ENCODE measurements at regions not wholly inside any gene's neighbourhood (a gene's known extent, or its start where the extent isn't known, plus 50 kb on each side); places are given as distances from the start of the nearest gene placed in this dataset.

DNA sequence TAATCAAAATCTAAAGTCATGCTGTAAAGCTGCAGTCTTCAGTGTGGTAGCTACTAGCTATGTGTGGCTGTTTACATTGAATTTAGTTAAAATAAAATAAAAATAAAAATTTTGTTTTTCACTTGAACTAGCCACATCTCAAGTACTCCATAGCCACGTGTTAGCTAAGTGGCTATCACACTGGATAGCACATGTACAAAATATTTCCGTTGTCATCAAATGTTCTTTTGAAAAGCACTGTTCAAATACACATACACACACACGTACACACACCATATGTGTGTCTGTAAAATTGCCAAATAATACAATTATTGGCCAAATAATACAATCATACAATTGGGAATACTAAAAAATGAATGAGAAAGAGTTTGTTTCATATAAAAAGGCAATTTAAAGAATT is 778.2 kb upstream of the FLRT2 start:
- H3K36me3 ChIP-seq (ENCODE audit: low read depth) = no peaks in the 10 kb centered on the region
- WGBS, 2 experiments (ENCODE audit: low coverage in 1 of 2, low lambda C conversion rate in 2 of 2, missing lambda C conversion rate in 2 of 2) = 22 to 37% methylated on average over 3 of the region's 3 CpGs
- no peaks in the 10 kb centered on the region for H4K20me1 ChIP-seq (ENCODE audit: insufficient read depth)
- in situ Hi-C loops (cut with MboI) = no loop called here
- no peaks in the 10 kb centered on the region for H3K27me3 ChIP-seq (replicated peaks; ENCODE audit: insufficient read depth)
- H3K4me1 ChIP-seq (ENCODE audit: insufficient read depth) = no peaks in the 10 kb centered on the region
- H2AFZ ChIP-seq = no peak overlapping the region
- H3K9ac ChIP-seq = no peak overlapping the region
- TF ChIP-seq EZH2 (IDR thresholded peaks at IDR 0.05; ENCODE audit: insufficient read depth, poor library complexity, severe bottlenecking) (no peak), EZH2phosphoT487 (IDR thresholded peaks at IDR 0.05; ENCODE audit: insufficient read depth, low read depth) (no peak)
- no peaks in the 10 kb centered on the region for H3K9me2 ChIP-seq (ENCODE audit: insufficient read depth)
- H3K4me3 ChIP-seq = no peak overlapping the region
- no peak overlapping the region for H3K27ac ChIP-seq
- no peaks in the 10 kb centered on the region for H3K9me3 ChIP-seq (ENCODE audit: low read depth)
- no peak overlapping the region for H3K4me2 ChIP-seq (ENCODE audit: unreplicated experiment)
- no peaks in the 10 kb centered on the region for H3K79me2 ChIP-seq (ENCODE audit: insufficient read depth)
- no peak for DNase-seq
- H3F3A ChIP-seq (ENCODE audit: insufficient read depth) = no peaks in the 10 kb centered on the region

DNA sequence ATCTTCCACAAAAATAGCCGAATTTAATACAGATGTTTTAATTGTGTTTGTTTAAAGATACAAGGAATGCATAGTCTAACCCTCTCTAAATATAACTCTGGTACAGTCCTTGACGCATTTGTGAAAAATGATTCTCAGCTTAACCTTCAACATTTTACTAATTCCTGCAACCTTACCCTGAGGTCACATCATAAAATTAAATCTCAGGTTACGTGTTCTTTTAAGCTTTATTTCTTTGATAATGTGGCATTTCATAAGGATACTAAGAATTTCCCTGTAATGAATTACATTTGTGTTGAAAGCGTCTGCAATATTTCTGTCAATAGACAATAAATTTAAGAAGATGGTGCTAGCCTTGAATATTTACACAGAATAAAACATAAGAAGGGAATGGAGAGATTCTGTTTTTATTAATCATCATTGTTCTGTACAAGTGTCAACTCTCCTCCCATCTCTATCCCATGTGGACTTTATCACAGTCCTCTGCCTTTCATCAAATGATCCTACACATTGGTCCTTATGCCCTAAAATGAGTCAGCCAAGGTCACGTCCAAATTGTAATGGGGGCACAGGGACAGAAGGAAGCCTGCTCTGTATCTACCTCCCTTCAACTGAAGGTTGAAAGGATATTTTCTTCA is 769.3 kb upstream of the FLRT2 start:
- 0% methylated on average over 5 of the region's 5 CpGs for WGBS, 2 experiments (ENCODE audit: low coverage in 1 of 2, low lambda C conversion rate in 2 of 2, missing lambda C conversion rate in 2 of 2)
- no peak overlapping the region for H2AFZ ChIP-seq
- DNase-seq = no peak
- in situ Hi-C loops (cut with MboI) = no loop called here
- H3K9me3 ChIP-seq (ENCODE audit: low read depth) = no peaks in the 10 kb centered on the region
- TF ChIP-seq EZH2phosphoT487 (IDR thresholded peaks at IDR 0.05; ENCODE audit: insufficient read depth, low read depth) (no peak), EZH2 (IDR thresholded peaks at IDR 0.05; ENCODE audit: insufficient read depth, poor library complexity, severe bottlenecking) (no peak)
- no peaks in the 10 kb centered on the region for H3K4me1 ChIP-seq (ENCODE audit: insufficient read depth)
- H3K27ac ChIP-seq = no peak overlapping the region
- H3K4me3 ChIP-seq = no peak overlapping the region
- no peaks in the 10 kb centered on the region for H4K20me1 ChIP-seq (ENCODE audit: insufficient read depth)
- H3K27me3 ChIP-seq (replicated peaks; ENCODE audit: insufficient read depth) = no peaks in the 10 kb centered on the region
- H3K9ac ChIP-seq = no peak overlapping the region
- H3K4me2 ChIP-seq (ENCODE audit: unreplicated experiment) = no peak overlapping the region
- no peaks in the 10 kb centered on the region for H3F3A ChIP-seq (ENCODE audit: insufficient read depth)
- H3K79me2 ChIP-seq (ENCODE audit: insufficient read depth) = no peaks in the 10 kb centered on the region
- no peaks in the 10 kb centered on the region for H3K36me3 ChIP-seq (ENCODE audit: low read depth)
- no peaks in the 10 kb centered on the region for H3K9me2 ChIP-seq (ENCODE audit: insufficient read depth)

GRCh38 chr14:84767434-84767833 is 762.5 kb upstream of the FLRT2 start:
- Histone ChIP-seq H3F3A (ENCODE audit: insufficient read depth) (no peaks in the 10 kb centered on the region), H3K4me1 (ENCODE audit: insufficient read depth) (no peaks in the 10 kb centered on the region), H3K9me2 (ENCODE audit: insufficient read depth) (no peaks in the 10 kb centered on the region), H3K27me3 (replicated peaks; ENCODE audit: insufficient read depth) (no peaks in the 10 kb centered on the region), H4K20me1 (ENCODE audit: insufficient read depth) (no peaks in the 10 kb centered on the region), H3K9ac (no peak overlapping the region), H3K79me2 (ENCODE audit: insufficient read depth) (no peaks in the 10 kb centered on the region), H2AFZ (no peak overlapping the region), H3K4me3 (no peak overlapping the region), H3K9me3 (ENCODE audit: low read depth) (no peaks in the 10 kb centered on the region), H3K36me3 (ENCODE audit: low read depth) (no peaks in the 10 kb centered on the region), H3K4me2 (ENCODE audit: unreplicated experiment) (no peak overlapping the region), H3K27ac (no peak overlapping the region)
- in situ Hi-C loops (cut with MboI) = no loop called here
- DNase-seq = no peak
- no peak for TF ChIP-seq EZH2 (IDR thresholded peaks at IDR 0.05; ENCODE audit: insufficient read depth, poor library complexity, severe bottlenecking)
- no peak for TF ChIP-seq EZH2phosphoT487 (IDR thresholded peaks at IDR 0.05; ENCODE audit: insufficient read depth, low read depth)
- 40 to 41% methylated on average over 5 of the region's 5 CpGs for WGBS, 2 experiments (ENCODE audit: low coverage in 1 of 2, low lambda C conversion rate in 2 of 2, missing lambda C conversion rate in 2 of 2)

DNA sequence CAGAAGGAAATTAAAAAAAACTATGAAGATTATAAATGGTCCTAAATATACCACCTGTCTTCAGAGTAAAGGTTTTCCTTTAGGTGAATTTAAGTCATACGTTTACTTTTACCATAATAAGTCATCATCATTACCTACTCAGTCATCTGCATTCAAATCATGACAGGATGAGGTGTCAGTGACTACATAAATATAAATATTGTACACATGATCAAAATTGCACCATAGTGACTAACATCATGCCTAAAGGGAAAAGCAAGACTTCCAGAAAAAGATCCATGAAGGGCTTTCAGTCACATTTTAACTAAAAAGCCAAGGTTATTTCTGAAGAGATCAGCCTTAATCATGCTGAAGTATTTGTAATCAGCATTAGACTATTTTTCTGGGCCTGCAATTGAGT is 759.9 kb upstream of the FLRT2 start:
- H3K4me1 ChIP-seq (ENCODE audit: insufficient read depth) = no peaks in the 10 kb centered on the region
- no peaks in the 10 kb centered on the region for H4K20me1 ChIP-seq (ENCODE audit: insufficient read depth)
- no peak overlapping the region for H3K4me2 ChIP-seq (ENCODE audit: unreplicated experiment)
- TF ChIP-seq EZH2phosphoT487 (IDR thresholded peaks at IDR 0.05; ENCODE audit: insufficient read depth, low read depth) (no peak), EZH2 (IDR thresholded peaks at IDR 0.05; ENCODE audit: insufficient read depth, poor library complexity, severe bottlenecking) (no peak)
- H3K9me2 ChIP-seq (ENCODE audit: insufficient read depth) = no peaks in the 10 kb centered on the region
- no peaks in the 10 kb centered on the region for H3K79me2 ChIP-seq (ENCODE audit: insufficient read depth)
- H3K9ac ChIP-seq = no peak overlapping the region
- in situ Hi-C loops (cut with MboI) = no loop called here
- H3K27ac ChIP-seq = no peak overlapping the region
- no peaks in the 10 kb centered on the region for H3K36me3 ChIP-seq (ENCODE audit: low read depth)
- DNase-seq = no peak
- H3K27me3 ChIP-seq (replicated peaks; ENCODE audit: insufficient read depth) = no peaks in the 10 kb centered on the region
- no peaks in the 10 kb centered on the region for H3F3A ChIP-seq (ENCODE audit: insufficient read depth)
- no peak overlapping the region for H2AFZ ChIP-seq
- H3K4me3 ChIP-seq = no peak overlapping the region
- 16 to 24% methylated on average over 1 of the region's 1 CpG for WGBS, 2 experiments (ENCODE audit: low coverage in 1 of 2, low lambda C conversion rate in 2 of 2, missing lambda C conversion rate in 2 of 2)
- no peaks in the 10 kb centered on the region for H3K9me3 ChIP-seq (ENCODE audit: low read depth)

- no peak overlapping the region for H3K9ac ChIP-seq
- DNase-seq = no peak
- no peak overlapping the region for H2AFZ ChIP-seq
- no peak overlapping the region for H3K4me2 ChIP-seq (ENCODE audit: unreplicated experiment)
- no peaks in the 10 kb centered on the region for H3K36me3 ChIP-seq (ENCODE audit: low read depth)
- H3K4me1 ChIP-seq (ENCODE audit: insufficient read depth) = no peaks in the 10 kb centered on the region
- WGBS, 2 experiments (ENCODE audit: low coverage in 1 of 2, low lambda C conversion rate in 2 of 2, missing lambda C conversion rate in 2 of 2) = 27 to 30% methylated on average over 2 of the region's 2 CpGs
- no peaks in the 10 kb centered on the region for H4K20me1 ChIP-seq (ENCODE audit: insufficient read depth)
- no peaks in the 10 kb centered on the region for H3K9me3 ChIP-seq (ENCODE audit: low read depth)
- no peaks in the 10 kb centered on the region for H3K9me2 ChIP-seq (ENCODE audit: insufficient read depth)
- H3K27ac ChIP-seq = no peak overlapping the region
- H3K4me3 ChIP-seq = no peak overlapping the region
- no peaks in the 10 kb centered on the region for H3F3A ChIP-seq (ENCODE audit: insufficient read depth)
- in situ Hi-C loops (cut with MboI) = no loop called here
- no peaks in the 10 kb centered on the region for H3K79me2 ChIP-seq (ENCODE audit: insufficient read depth)
- TF ChIP-seq EZH2phosphoT487 (IDR thresholded peaks at IDR 0.05; ENCODE audit: insufficient read depth, low read depth) (no peak), EZH2 (IDR thresholded peaks at IDR 0.05; ENCODE audit: insufficient read depth, poor library complexity, severe bottlenecking) (no peak)
- H3K27me3 ChIP-seq (replicated peaks; ENCODE audit: insufficient read depth) = no peaks in the 10 kb centered on the region
Measured at GRCh38 chr14:84777356-84777755, 752.6 kb upstream of the FLRT2 start.
